ENCODE measurements at regions not wholly inside any gene's neighbourhood (a gene's known extent, or its start where the extent isn't known, plus 50 kb on each side); places are given as distances from the start of the nearest gene placed in this dataset.

GRCh38 chr14:96727980-96728717, 69.0 kb upstream of the VRK1 start:
- DNase-seq (ENCODE audit: low read depth in 2 of 2): no peak

GRCh38 chr14:96729889-96730288, 67.3 kb upstream of the VRK1 start:
- DNase-seq (ENCODE audit: low read depth in 2 of 2): no peak

GRCh38 chr14:96730386-96730785, 66.8 kb upstream of the VRK1 start:
- no peak for DNase-seq (ENCODE audit: low read depth in 2 of 2)

DNA sequence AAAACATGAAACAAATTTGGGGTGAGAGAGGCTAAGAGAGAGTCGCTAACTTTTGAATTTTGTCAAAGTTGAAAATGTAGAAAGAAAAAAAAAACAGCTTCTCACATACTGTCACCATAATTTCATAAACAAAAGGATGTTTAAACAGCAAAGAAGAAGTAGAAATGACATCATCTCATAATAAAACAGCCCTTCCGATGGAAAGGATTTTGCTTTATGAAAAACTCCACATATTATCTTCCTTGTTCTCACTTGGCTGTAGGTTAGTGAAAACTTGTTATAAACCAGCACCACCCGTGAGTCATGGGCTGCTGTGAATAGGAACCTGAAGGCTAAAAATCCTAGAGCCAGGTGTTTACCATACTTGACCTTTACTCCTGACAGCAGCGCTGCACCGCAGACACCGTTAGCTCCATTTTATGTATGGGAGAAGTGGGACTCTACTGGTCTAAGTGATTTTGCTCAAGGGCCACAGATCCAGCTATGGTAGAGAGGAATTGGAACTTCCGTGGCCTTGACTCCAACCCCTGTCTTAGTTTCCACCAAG, 63.0 kb upstream of the VRK1 start:
- DNase-seq (ENCODE audit: low read depth in 2 of 2): no peak

DNA sequence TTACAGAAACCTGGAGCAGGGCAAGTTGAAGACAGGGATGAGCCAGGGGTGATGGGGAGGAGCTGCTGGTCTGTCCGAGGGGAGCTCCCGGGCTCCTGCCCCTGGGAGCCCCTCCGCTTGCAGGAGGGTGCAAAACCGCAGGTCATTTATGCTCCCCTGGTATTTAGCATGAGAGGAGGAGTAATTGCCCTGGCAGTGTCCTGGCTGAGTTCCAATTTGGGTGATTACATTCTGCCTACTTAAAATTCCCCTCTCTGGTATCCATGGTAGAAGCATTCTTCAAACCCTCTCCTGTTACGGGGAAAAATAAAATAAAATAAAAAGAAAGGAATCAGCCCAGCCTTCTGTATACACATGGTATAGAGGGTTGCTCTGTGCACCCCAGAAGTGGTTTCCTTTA, 61.7 kb upstream of the VRK1 start:
- no peak for DNase-seq (ENCODE audit: low read depth in 2 of 2)

GRCh38 chr14:96736439-96736838, 60.7 kb upstream of the VRK1 start:
- DNase-seq (ENCODE audit: low read depth in 2 of 2): no peak

DNA sequence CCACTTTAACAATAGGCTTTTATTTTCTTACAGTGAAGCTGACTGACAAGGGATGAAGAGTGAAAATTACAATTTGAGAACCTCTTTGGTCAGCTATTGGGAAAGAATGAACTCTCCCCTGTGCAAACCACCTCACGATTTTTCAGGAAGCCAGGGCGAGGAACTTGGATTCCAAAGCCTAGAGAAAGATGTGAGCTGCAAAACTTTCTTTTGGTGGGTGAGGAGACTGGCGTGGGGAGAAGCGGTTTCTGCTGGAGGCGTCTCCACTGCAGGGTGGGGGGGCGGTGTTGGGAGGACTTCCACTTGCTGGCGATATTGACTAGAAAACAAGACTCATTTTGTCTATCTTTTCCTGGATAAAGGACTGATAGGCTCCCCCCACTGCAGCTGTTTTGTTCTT, 59.3 kb upstream of the VRK1 start:
- DNase-seq (ENCODE audit: low read depth in 2 of 2): no peak

DNA sequence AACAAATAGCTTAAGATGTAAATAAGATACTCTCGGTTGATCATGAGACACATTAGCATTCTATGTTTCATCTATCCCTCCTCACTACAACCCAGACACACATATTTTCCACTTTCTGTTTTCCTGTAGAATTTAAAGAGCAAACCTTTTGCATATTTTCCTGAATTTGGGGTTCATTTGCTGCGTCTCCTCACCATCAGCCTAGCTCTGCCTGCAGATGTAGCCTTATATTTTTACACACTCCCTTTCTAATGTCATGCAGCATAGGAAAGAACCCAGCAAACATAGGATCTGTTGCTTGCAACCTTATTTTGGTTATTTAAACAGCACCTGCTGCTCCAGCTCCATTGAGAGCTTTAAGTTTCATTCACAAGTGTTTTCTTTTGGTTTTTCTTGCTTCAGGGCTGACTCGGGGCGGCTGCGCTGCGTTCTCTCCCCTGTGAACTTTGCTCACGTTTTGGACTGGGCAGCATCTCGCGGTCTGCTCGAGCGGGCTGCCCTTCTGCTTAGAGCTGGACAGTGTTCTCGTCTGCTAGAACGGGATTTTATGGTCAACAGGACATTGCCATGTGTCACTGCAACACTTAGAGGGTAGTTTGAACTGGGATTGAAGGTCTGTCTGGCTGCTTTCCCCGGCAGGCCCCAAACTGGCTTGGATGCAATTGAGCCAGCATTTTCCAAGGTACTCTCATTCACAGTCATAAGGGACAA, 57.8 kb upstream of the VRK1 start:
- DNase-seq (ENCODE audit: low read depth in 2 of 2): no peak

DNA sequence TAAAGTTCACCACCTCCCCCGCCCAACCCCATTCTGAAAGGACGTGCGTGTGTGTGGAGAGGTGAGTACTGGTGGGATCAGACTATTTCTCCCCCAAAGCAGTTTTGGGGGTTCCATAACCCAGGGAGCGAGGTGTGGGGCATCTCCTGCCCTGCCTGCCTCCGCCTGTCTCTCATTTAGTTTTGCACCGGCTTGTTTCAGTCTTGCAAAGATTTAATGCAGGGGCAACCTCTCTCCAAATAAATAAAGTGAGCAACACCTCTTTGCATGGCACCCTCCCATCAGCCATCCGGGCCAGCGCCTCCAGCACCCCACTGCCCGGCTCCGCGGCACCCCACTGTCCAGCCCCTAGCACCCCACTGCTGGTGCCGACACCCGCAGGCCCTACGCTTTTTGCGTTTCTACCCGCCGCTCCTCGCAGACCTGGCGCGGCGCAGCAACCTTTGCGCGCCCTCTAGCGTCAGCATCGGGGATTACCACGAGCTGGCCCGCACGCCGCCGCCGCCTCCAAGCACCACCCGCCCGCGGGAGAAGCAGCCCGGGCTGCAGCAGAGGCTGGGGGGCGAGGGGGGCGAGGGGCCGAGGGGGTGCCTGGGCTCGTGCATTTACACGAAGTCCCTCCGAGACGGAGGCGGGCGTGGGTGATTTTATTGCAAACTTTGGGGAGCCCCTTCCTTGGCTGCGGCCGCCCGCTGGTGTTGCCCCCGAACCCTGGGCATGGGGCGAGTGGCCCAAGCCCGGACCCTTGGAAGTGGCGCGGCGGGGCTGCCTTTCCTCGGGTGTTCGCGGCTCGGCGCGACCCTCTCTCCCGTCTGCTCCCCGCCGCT, 55.8 kb upstream of the VRK1 start:
- DNase-seq (ENCODE audit: low read depth in 2 of 2): peak; percentile 32 to 52

DNA sequence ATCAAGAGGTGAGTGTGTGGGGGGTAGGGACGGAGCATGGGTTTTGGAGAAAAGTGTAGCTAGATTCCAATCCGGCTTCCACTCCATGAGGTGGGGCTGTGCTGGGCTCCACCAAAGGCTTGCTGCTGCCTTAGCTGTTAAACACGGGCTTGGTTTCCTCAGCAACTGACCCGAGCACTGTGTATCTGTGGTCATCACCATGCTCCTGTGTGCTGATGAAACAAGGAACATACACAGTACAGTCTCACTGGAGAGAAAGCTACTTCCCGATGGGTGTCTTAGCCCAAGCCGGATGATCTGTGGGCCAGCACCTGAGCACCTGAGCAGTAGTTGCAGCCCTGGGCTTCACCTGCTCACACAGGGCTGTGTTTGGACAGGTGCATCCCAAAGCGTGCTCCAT, 52.9 kb upstream of the VRK1 start:
- DNase-seq (ENCODE audit: low read depth in 2 of 2): no peak

GRCh38 chr14:96745500-96746051, 51.6 kb upstream of the VRK1 start:
- DNase-seq (ENCODE audit: low read depth in 2 of 2): no peak

DNA sequence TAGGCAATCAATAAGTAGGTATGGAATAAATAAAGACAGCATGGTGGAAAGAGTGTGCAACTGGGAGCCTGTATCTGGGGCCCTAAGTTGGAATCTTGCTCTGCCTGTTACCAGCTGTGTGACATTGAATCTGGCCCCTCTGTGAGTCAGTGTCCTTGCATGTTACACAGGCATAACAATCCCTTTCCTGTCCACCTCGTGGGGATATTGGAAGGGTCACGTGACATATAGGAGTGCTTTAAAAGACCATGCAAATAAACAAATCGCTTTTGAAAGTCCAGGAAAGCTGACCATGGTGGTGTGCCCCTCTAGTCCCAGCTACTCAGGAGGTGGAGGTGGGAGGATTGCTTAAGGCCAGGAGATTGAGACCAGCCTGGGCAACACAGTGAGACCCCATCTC, 51.1 kb upstream of the VRK1 start:
- DNase-seq (ENCODE audit: low read depth in 2 of 2): no peak

DNA sequence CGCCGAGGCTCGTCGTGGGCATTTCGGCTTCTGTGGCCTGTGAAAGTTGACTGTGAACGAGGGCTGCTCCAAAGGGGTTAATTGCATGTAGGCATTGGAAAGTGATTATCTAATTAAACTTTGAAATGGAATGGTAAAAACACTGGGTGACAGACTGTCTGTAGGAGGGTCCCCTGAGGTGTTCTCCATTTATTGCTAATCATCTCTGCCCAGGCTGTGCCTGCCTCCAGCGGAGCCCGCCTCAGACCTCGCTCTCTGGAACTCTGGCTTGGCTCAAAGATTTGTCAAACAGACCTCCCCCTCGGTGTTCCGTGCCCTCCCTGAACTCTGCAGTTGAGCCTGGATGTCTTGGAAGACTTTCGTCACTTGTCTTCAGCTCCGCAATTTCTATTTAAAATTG, 50.2 kb upstream of the VRK1 start:
- no peak for DNase-seq (ENCODE audit: low read depth in 2 of 2)
